ENCODE measurements at regions not wholly inside any gene's neighbourhood (a gene's known extent, or its start where the extent isn't known, plus 50 kb on each side); places are given as distances from the start of the nearest gene placed in this dataset.

GRCh38 chr21:23155281-23155680 is 2157.1 kb downstream of the NCAM2 start:
- no peak for TF ChIP-seq CTCF (IDR thresholded peaks at IDR 0.05; ENCODE audit: control extremely low read depth in 1 of 3, insufficient read depth in 1 of 3, low read depth in 1 of 3, low read length in 3 of 3)
- TF ChIP-seq POLR2A (IDR thresholded peaks at IDR 0.05; ENCODE audit: control extremely low read depth in 1 of 2, low read depth in 2 of 2, low read length in 2 of 2): no peak
- no peak for TF ChIP-seq KDM1A (IDR thresholded peaks at IDR 0.05; ENCODE audit: borderline replicate concordance, low read length)
- no peak for TF ChIP-seq GABPA (IDR thresholded peaks at IDR 0.05; ENCODE audit: borderline replicate concordance, insufficient read depth, low read length)
- no peak for TF ChIP-seq EZH2 (IDR thresholded peaks at IDR 0.05; ENCODE audit: low read depth, low read length, severe bottlenecking)
- no peak for TF ChIP-seq TAF1 (IDR thresholded peaks at IDR 0.05; ENCODE audit: low read depth, low read length)
- TF ChIP-seq JUND (IDR thresholded peaks at IDR 0.05; ENCODE audit: low read length): no peak
- TF ChIP-seq SUZ12 (IDR thresholded peaks at IDR 0.05; ENCODE audit: low read length): no peak

Measured in H1 (cell line).